Osteocyte (in vitro differentiated cells): ENCODE measurements at regions not wholly inside any gene's neighbourhood (a gene's known extent, or its start where the extent isn't known, plus 50 kb on each side); places are given as distances from the start of the nearest gene placed in this dataset.

ENCODE experiments used
- DNase-seq: peaks from one replicate; pipeline ENCODE4 v3.0.0; 2021; ENCODE audit warnings: mixed read lengths; ENCODE audit not compliant: unreplicated experiment; ENCODE audit errors: extremely low spot score
- H3K27ac Mint-ChIP-seq: one replicate; pipeline ENCODE4 v1.8.0; 2021; ENCODE audit warnings: mild to moderate bottlenecking, mixed read lengths; ENCODE audit not compliant: unreplicated experiment
- H3K27me3 Mint-ChIP-seq: one replicate; pipeline ENCODE4 v1.8.0; 2021; ENCODE audit warnings: mixed read lengths; ENCODE audit not compliant: unreplicated experiment
- H3K36me3 Mint-ChIP-seq: one replicate; pipeline ENCODE4 v1.8.0; 2021; ENCODE audit warnings: mixed read lengths; ENCODE audit not compliant: unreplicated experiment
- H3K4me1 Mint-ChIP-seq: one replicate; pipeline ENCODE4 v1.8.0; 2021; ENCODE audit warnings: mixed read lengths; ENCODE audit not compliant: unreplicated experiment
- H3K4me3 Mint-ChIP-seq: one replicate; pipeline ENCODE4 v1.8.0; 2021; ENCODE audit warnings: mild to moderate bottlenecking, moderate library complexity, mixed read lengths; ENCODE audit not compliant: unreplicated experiment
- H3K9me3 Mint-ChIP-seq: one replicate; pipeline ENCODE4 v1.8.0; 2021; ENCODE audit warnings: mixed read lengths; ENCODE audit not compliant: unreplicated experiment
- CTCF ChIP-seq: fragments of 200-600 bp; sonication (generic); IDR thresholded peaks from 2 replicates; pipeline ENCODE4 v1.5.0; 2021; ENCODE audit warnings: antibody characterized with exemption, mild to moderate bottlenecking, moderate library complexity

- Mint-ChIP-seq H3K36me3 (no peaks in the 10 kb centered on the region), H3K4me1 (no peaks in the 10 kb centered on the region), H3K4me3 (no peak overlapping the region), H3K9me3 (no peaks in the 10 kb centered on the region), H3K27me3 (peaks cover 19% of the 10 kb centered on the region), H3K27ac (no peak overlapping the region)
- DNase-seq = no peak
- no peak for TF ChIP-seq CTCF
Measured at GRCh38 chr2:176969642-176970359, 242.8 kb upstream of the HNRNPA3 start.

DNA sequence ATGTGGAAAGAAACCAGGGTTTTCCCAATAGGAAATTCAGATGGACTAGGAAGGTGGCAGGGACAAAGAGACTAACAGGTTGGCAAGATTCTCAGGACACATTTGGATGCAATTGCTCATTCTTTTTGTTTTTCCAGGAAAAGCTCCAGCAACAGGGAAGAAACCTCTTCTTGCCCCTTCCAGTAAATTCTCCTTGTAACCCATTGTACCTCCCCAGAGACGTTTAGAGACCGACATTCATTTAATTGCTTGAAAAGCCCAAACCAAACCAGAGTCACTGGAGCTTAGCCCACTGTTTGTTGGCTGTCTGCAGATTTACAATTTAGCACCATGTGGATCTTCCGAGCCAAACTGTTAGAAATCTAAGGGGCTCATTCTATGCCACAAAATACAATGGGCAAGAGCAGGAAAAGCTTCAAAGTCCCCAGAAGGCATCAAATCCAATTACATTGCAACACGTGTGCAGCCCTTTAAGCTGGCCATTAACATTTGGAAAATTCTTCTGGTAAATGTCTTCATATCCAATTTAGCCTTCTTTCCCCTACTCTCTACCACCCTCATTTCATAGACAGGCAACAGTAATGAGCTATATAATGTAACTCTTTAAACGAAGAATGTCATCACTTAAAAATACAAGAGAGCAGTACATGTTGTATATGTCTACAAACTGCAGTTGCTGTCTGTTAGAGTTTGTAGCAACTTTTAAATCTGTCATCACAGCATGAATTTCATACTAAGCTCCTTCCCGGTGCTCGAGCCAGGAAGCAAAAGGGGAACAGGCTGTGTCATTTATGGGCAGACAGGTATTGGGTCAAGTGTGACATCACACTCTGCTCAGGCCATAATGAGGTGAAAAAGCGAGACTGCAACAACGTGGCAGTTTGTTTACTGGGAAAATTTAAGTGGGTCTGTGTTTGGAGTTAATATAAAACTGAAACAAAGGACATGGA lies 235.6 kb upstream of the HNRNPA3 start:
- Mint-ChIP-seq H3K36me3 (no peaks in the 10 kb centered on the region), H3K27me3 (peaks cover 12% of the 10 kb centered on the region), H3K9me3 (no peaks in the 10 kb centered on the region), H3K4me1 (no peaks in the 10 kb centered on the region), H3K27ac (no peak overlapping the region), H3K4me3 (no peak overlapping the region)
- no peak for TF ChIP-seq CTCF
- DNase-seq = no peak

- H3K9me3 Mint-ChIP-seq = no peaks in the 10 kb centered on the region
- no peak overlapping the region for H3K4me3 Mint-ChIP-seq
- no peaks in the 10 kb centered on the region for H3K4me1 Mint-ChIP-seq
- peaks cover 6% of the 10 kb centered on the region for H3K27me3 Mint-ChIP-seq
- no peak for DNase-seq
- H3K27ac Mint-ChIP-seq = no peak overlapping the region
- TF ChIP-seq CTCF = no peak
- no peaks in the 10 kb centered on the region for H3K36me3 Mint-ChIP-seq
Measured at GRCh38 chr2:176978921-176979320, 233.7 kb upstream of the HNRNPA3 start.

- TF ChIP-seq CTCF = no peak
- DNase-seq = no peak
- Mint-ChIP-seq H3K36me3 (no peaks in the 10 kb centered on the region), H3K4me1 (no peaks in the 10 kb centered on the region), H3K27me3 (peaks cover 6% of the 10 kb centered on the region), H3K27ac (no peak overlapping the region), H3K4me3 (no peak overlapping the region), H3K9me3 (no peaks in the 10 kb centered on the region)
Measured at GRCh38 chr2:176979981-176980710, 232.4 kb upstream of the HNRNPA3 start.
